ENCODE measurements at regions not wholly inside any gene's neighbourhood (a gene's known extent, or its start where the extent isn't known, plus 50 kb on each side); places are given as distances from the start of the nearest gene placed in this dataset.

DNA sequence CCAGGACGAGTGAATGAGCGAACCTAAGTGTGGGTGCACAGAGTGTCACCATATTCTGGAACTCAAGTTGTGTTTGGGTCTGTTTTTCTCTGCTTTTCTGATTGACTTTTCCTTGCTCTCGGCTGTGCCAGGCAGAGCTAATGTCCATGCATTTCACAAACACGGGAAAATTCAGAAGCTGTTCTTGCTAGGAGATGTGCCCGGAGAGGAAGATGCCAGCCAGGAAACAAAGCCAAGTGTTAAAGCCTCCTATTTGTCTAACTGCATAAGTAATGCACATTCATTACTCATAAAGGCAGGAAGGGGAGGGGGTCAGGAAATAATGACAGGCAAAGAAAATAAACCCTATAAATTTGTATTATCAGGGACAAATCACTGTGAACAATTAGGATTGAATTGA, 250.4 kb upstream of the SFSWAP start:
- TF ChIP-seq, protein P1, sequence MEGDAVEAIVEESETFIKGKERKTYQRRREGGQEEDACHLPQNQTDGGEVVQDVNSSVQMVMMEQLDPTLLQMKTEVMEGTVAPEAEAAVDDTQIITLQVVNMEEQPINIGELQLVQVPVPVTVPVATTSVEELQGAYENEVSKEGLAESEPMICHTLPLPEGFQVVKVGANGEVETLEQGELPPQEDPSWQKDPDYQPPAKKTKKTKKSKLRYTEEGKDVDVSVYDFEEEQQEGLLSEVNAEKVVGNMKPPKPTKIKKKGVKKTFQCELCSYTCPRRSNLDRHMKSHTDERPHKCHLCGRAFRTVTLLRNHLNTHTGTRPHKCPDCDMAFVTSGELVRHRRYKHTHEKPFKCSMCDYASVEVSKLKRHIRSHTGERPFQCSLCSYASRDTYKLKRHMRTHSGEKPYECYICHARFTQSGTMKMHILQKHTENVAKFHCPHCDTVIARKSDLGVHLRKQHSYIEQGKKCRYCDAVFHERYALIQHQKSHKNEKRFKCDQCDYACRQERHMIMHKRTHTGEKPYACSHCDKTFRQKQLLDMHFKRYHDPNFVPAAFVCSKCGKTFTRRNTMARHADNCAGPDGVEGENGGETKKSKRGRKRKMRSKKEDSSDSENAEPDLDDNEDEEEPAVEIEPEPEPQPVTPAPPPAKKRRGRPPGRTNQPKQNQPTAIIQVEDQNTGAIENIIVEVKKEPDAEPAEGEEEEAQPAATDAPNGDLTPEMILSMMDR (optimal IDR thresholded peaks at IDR 0.05 in 1 of 3, IDR thresholded peaks at IDR 0.05 in 1 of 3, conservative IDR thresholded peaks at IDR 0.05 in 1 of 3; ENCODE audit: extremely low read depth in 1 of 3, insufficient read depth in 2 of 3, low read length in 3 of 3) = no peak
- TF ChIP-seq EZH2 (IDR thresholded peaks at IDR 0.05; ENCODE audit: low read length) = no peak

All from keratinocyte (primary cell).